Common myeloid progenitor, CD34-positive (primary cell): ENCODE measurements at regions not wholly inside any gene's neighbourhood (a gene's known extent, or its start where the extent isn't known, plus 50 kb on each side); places are given as distances from the start of the nearest gene placed in this dataset.

Experiments used
- CTCF ChIA-PET: fragments of 350-600 bp; sonication (Branson Sonifier 250); formaldehyde crosslinking; loops from one replicate; lab custom pipeline; 2021; ENCODE audit warnings: antibody characterized with exemption; lab: Charles Lee
- POLR2A ChIA-PET: fragments of 350-600 bp; sonication (Branson Sonifier 250); formaldehyde crosslinking; loops from one replicate; lab custom pipeline; 2021; ENCODE audit warnings: antibody characterized with exemption; lab: Charles Lee
- DNase-seq, 3 donors: peaks; one replicate each; pipeline versions ENCODE4 v3.0.0 to v3.0.0-alpha.2; 2013
- H3K27ac ChIP-seq, 2 experiments: 1 replicate in 1 of 2; 2 replicates in 1 of 2; pipeline ENCODE4 v1.7.0; 2013; ENCODE audit warnings: inconsistent platforms in 2 of 2, low read length in 2 of 2, mild to moderate bottlenecking in 2 of 2, low read depth in 1 of 2, moderate library complexity in 1 of 2; ENCODE audit not compliant: severe bottlenecking in 2 of 2, insufficient read depth in 1 of 2, poor library complexity in 1 of 2
- H3K27me3 ChIP-seq, 5 experiments: replicated peaks in 2 of 5; 1 replicate in 3 of 5; 2 replicates in 2 of 5; pipeline versions ENCODE4 v1.6.1 to v1.7.0; 2013; ENCODE audit warnings: low read length in 4 of 5, mild to moderate bottlenecking in 2 of 5, moderate library complexity in 2 of 5, inconsistent platforms in 1 of 5; ENCODE audit not compliant: insufficient read depth in 5 of 5, control insufficient read depth in 4 of 5
- H3K36me3 ChIP-seq, 4 experiments: 1 replicate in 2 of 4; 2 replicates in 2 of 4; pipeline versions ENCODE4 v1.6.1 to v1.7.0; 2013; ENCODE audit warnings: low read length in 3 of 4, control low read depth in 1 of 4, mild to moderate bottlenecking in 1 of 4; ENCODE audit not compliant: control insufficient read depth in 4 of 4, insufficient read depth in 4 of 4
- H3K4me1 ChIP-seq, 4 experiments: 1 replicate in 3 of 4; 2 replicates in 1 of 4; pipeline versions ENCODE4 v1.6.1 to v1.7.1; 2013; ENCODE audit warnings: low read length in 3 of 4, mild to moderate bottlenecking in 3 of 4, control low read depth in 1 of 4, inconsistent platforms in 1 of 4, moderate library complexity in 1 of 4; ENCODE audit not compliant: control insufficient read depth in 4 of 4, insufficient read depth in 4 of 4; ENCODE audit errors: control extremely low read depth in 1 of 4
- H3K4me3 ChIP-seq, 7 experiments: 1 replicate in 4 of 7; 2 replicates in 3 of 7; pipeline versions ENCODE4 v1.5.1 to v1.7.0; 2013; ENCODE audit warnings: mild to moderate bottlenecking in 7 of 7, low read length in 6 of 7, moderate library complexity in 6 of 7, inconsistent platforms in 2 of 7, low read depth in 2 of 7, control low read depth in 1 of 7; ENCODE audit not compliant: insufficient read depth in 4 of 7, control insufficient read depth in 1 of 7; ENCODE audit errors: extremely low read depth in 1 of 7
- H3K9me3 ChIP-seq, 5 experiments: 1 replicate in 4 of 5; 2 replicates in 1 of 5; pipeline versions ENCODE4 v1.6.1 to v1.7.1; 2013; ENCODE audit warnings: low read length in 4 of 5, mild to moderate bottlenecking in 2 of 5, inconsistent platforms in 1 of 5, low read depth in 1 of 5, moderate library complexity in 1 of 5; ENCODE audit not compliant: control insufficient read depth in 4 of 5, insufficient read depth in 2 of 5; ENCODE audit errors: control extremely low read depth in 1 of 5
- WGBS: methylation state at CpG from one replicate; pipeline ENCODE4 v1.1.5; 2013; ENCODE audit not compliant: insufficient coverage; 5-methylcytosine and 5-hydroxymethylcytosine counted together

DNA sequence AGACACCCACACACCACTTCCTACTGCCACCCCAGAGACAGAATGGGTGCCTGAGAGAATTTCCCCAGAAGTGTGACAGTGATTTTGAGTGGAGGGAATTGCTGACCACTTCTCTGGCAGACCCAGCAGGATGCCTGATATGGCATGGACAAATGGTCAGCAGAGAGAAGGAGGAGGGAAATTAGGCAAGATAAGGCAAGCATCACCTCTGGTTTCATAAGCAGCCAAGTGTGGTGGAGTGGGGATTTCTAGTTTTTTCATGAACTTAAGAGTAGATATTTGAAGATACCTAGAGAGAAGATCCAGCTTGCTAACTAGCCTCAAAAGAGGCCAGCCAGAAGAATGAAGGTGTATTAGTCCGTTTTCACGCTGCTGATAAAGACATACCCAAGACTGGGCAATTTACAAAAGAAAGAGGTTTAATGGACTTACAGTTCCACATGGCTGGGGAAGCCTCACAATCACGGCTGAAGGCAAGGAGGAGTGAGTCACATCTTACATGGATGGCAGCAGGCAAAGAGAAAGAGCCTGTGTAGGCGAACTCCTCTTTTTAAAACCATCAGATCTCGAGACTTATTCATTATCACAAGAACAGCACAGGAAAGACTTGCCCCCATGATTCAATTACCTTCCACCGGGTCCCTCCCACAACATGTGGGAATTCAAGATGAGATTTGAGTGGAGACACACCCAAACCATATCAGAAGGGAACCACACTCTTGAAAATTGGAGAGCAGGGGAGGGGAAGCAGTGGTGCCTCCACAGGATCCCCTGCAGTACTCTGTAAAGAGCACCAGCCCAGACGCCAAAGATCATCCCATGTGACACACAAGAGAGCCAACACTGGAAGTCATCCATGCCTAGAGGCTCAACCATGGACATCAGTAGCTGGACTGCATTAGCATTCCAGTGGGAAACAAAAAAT lies 64.2 kb downstream of the RBM43 start:
- H3K9me3 ChIP-seq, result peaks cover 0 to 4% (median 0%) of the 10 kb centered on the region in 5 experiments
- H3K27me3 ChIP-seq, result no peaks in the 10 kb centered on the region
- H3K27ac ChIP-seq, result no peak overlapping the region
- ChIA-PET POLR2A (no interaction called here), CTCF (no interaction called here)
- H3K36me3 ChIP-seq, result no peaks in the 10 kb centered on the region
- H3K4me3 ChIP-seq, result no peak overlapping the region
- H3K4me1 ChIP-seq, result peaks cover 0 to 14% (median 11%) of the 10 kb centered on the region in 4 experiments
- peak in 1 of 3 donors; percentile 11 for DNase-seq
- 100% methylated on average over 3 of the region's 7 CpGs for WGBS

DNA sequence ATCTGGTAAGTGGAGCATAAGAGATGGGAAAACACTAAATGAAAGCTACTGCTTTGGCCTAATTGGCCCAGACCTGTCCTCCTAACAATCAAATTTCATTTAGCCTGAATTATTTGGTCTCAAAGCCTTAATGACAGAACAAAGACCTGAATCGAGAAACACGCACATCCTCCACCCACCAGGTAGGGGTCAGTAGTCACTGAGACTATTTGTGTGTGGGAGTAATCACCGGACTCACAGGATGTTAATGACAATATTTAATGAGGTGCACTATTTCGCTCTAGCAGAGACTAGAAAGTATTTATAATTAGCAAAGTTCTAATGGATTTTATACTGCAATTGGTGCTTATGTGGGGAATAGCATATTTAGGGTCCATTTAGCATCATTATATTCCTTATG lies 68.1 kb downstream of the RBM43 start:
- H3K4me3 ChIP-seq, result no peak overlapping the region
- no peaks in the 10 kb centered on the region for H3K36me3 ChIP-seq
- H3K27me3 ChIP-seq, result no peaks in the 10 kb centered on the region
- peaks cover 0 to 4% (median 0%) of the 10 kb centered on the region in 5 experiments for H3K9me3 ChIP-seq
- ChIA-PET POLR2A (no interaction called here), CTCF (no interaction called here)
- H3K4me1 ChIP-seq, result peaks cover 0 to 6% (median 3%) of the 10 kb centered on the region in 4 experiments
- WGBS, result 100% methylated on average over 2 of the region's 4 CpGs
- H3K27ac ChIP-seq, result no peak overlapping the region
- no peak for DNase-seq

DNA sequence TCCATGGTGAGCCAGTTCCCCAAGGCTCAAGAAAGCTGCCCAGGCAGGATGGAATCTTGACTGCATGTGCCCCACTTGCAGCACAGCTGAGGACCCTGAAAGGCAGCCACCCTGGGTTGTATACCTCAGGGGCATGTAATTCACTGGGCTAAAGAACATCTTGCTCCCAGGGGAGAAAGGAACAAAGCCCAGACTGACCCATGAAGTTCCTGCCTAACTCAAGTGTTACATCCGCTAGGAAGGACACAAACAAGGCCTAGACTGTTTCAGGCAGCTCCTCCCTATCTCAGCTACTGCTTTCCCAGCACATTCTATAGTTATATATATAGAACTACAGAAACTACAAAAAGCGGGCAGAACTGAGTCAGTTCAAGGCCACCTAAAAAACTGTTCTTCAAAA lies 69.0 kb downstream of the RBM43 start:
- 100% methylated on average over 1 of the region's 2 CpGs for WGBS

DNA sequence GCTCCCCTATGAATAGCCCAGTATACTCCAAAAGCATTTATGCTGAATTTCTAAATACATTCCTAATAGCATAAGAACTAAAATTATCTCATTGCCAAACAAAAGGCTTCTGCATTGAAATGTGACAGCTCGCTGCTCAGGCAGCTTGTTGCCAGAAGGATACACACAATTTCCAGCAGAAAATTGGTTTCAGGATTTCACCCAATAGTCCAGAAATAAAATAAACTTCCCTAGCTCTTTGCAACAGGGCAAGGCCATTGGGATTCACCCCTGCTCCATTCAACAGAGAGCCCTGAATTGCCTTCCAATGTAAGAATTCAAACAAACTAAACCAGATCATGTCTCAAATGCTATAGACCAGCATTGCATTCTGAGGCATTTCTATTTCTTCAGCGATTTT lies 70.7 kb downstream of the RBM43 start:
- Histone ChIP-seq H3K9me3 (no peaks in the 10 kb centered on the region), H3K4me3 (no peak overlapping the region), H3K27me3 (no peaks in the 10 kb centered on the region), H3K4me1 (peaks cover 0 to 6% (median 3%) of the 10 kb centered on the region in 4 experiments), H3K27ac (no peak overlapping the region), H3K36me3 (no peaks in the 10 kb centered on the region)
- POLR2A ChIA-PET, result no interaction called here
- CTCF ChIA-PET, result interaction anchor here (1.5 to 2.2 kb wide), 3 partner anchors 21 to 48 kb away, joined by 3 to 5 read pairs (median 4); no protein-coding TSS in a partner anchor
- no peak for DNase-seq
- WGBS, result 100% methylated on average over 2 of the region's 2 CpGs

More for the DNA sequence above, 69.0 kb downstream of the RBM43 start:
- Histone ChIP-seq H3K27me3 (no peaks in the 10 kb centered on the region), H3K4me1 (peaks cover 0 to 6% (median 3%) of the 10 kb centered on the region in 4 experiments), H3K9me3 (peaks cover 0 to under 1% (median 0%) of the 10 kb centered on the region in 5 experiments), H3K27ac (no peak overlapping the region), H3K36me3 (no peaks in the 10 kb centered on the region), H3K4me3 (no peak overlapping the region)
- no peak for DNase-seq
- POLR2A ChIA-PET, result no interaction called here
- CTCF ChIA-PET, result interaction anchor here (0.7 kb wide), 1 partner anchor 46 kb away, joined by 3 read pairs; no protein-coding TSS in a partner anchor

DNA sequence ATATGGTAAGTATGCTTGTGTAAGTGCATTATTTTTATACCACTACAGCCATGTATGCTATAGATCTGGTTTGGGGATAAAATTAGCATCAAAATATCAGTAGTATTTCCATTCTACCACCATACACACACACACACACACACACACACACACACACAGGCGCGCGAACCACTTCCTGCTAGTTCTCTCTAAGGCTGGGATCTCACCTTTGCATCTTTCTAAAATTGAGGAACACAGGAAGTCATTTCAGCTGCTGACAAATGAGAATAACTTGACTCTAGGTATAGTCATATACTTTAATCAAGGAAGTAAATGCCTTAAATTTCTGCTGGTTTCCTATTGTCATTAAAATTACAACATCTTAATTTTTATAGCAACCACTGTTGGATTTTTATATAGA lies 72.5 kb downstream of the RBM43 start:
- POLR2A ChIA-PET, result no interaction called here
- WGBS, result 0% methylated on average over 2 of the region's 3 CpGs
- CTCF ChIA-PET, result interaction anchor here (0.8 kb wide), 1 partner anchor 30 kb away, joined by 3 read pairs; no protein-coding TSS in a partner anchor
- no peak overlapping the region for H3K4me3 ChIP-seq
- H3K4me1 ChIP-seq, result peaks cover 0 to 6% (median 3%) of the 10 kb centered on the region in 4 experiments
- H3K27ac ChIP-seq, result no peak overlapping the region
- no peaks in the 10 kb centered on the region for H3K36me3 ChIP-seq
- H3K27me3 ChIP-seq, result no peaks in the 10 kb centered on the region
- DNase-seq, result peak; percentile 10 to 75 (median 63)
- no peaks in the 10 kb centered on the region for H3K9me3 ChIP-seq

DNA sequence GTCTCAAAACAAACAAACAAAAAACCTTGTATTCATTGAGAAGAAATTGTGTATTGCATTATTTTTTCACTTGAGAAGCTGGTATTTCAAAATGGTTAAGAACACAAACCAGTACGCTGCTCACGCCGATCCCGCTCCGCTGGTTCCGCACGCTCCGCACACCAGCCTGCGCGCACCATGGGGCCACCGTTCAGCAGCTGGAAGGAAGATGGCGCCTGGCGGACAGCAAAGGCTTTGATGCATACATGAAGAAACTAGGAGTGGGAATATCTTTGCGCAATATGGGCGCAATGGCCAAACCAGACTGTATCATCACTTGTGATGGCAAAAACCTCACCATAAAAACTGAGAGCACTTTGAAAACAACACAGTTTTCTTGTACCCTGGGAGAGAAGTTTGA lies 75.7 kb downstream of the RBM43 start:
- Histone ChIP-seq H3K27ac (no peak overlapping the region), H3K27me3 (peaks cover 0 to 3% (median 0%) of the 10 kb centered on the region in 5 experiments), H3K4me1 (peaks cover 0 to 6% (median 3%) of the 10 kb centered on the region in 4 experiments), H3K9me3 (no peaks in the 10 kb centered on the region), H3K4me3 (no peak overlapping the region), H3K36me3 (no peaks in the 10 kb centered on the region)
- WGBS, result 100% methylated on average over 15 of the region's 15 CpGs
- ChIA-PET POLR2A (no interaction called here), CTCF (interaction anchor here (1.9 to 2.2 kb wide), 2 partner anchors 20 to 53 kb away, joined by 5 to 6 read pairs; no protein-coding TSS in a partner anchor)
- no peak for DNase-seq
